ENCODE measurements at regions not wholly inside any gene's neighbourhood (a gene's known extent, or its start where the extent isn't known, plus 50 kb on each side); places are given as distances from the start of the nearest gene placed in this dataset.
"Not testable (repeated sequence)": the region's sequence is repeated elsewhere in the genome, so short reads cannot be mapped to it uniquely, and the experiment has no call there.

DNA sequence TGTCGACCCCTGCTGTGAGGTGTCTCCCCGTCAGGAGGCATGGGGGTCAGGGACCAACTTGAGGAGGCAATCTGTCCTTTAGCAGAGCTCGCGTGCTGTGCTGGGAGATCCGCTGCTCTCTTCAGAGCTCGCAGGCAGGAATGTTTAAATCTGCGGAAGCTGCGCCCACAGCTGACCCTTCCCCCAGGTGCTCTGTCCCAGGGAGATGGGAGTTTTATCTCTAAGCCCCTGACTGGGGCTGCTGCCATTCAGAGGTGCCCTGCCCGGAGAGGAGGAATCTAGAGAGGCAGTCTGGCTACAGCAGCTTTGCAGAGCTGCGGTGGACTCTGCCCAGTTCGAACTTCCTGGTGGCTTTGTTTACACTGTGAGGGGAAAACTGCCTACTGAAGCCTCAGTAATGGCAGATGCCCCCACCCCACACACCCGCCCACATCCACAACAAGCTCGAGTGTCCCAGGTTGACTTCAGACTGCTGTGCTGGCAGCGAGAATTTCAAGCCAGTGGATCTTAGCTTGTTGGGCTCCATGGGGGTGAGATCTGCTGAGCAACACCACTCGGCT lies 133.1 kb downstream of the CENPC start:
- DNase-seq (ENCODE audit: low spot score) = not testable (repeated sequence)

DNA sequence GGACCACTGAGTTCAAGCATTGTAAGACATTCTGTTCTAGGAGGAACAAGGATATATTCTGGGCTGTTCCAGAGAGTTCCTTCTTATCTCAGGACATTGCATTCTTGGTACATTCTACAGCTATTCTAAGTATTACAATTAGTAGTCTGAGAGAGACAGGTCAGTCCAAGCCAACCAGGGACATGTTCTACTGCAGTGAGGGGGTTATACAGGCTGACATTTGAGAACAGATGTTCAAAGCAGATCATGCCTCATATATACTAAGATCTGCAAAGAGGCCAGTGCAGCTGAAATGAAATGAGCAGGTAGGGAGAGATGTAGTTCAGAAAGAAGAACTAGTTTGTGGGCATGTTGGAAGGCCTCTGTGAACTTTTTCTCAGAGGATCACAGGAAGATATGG lies 142.0 kb downstream of the CENPC start:
- no peak for DNase-seq (ENCODE audit: low spot score)

DNA sequence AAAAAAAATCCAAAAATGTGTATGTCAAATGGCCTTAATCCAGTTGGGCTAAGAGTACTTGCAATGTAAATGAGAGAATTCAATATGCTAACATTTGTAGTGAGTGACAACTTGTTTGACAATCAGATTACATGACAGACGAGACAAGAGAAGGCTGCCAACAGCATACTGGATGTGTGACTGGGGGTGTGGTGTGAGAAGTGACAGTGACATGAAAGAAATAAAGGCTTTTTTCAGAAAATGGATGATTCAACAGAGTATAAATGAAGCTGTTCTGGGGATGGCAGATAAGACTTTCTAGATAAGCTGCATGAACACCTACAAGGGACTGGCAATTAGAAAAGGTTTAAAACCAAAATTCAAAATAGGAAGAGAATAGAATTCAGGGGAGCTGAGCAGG lies 143.4 kb downstream of the CENPC start:
- DNase-seq (ENCODE audit: low spot score) = no peak

DNA sequence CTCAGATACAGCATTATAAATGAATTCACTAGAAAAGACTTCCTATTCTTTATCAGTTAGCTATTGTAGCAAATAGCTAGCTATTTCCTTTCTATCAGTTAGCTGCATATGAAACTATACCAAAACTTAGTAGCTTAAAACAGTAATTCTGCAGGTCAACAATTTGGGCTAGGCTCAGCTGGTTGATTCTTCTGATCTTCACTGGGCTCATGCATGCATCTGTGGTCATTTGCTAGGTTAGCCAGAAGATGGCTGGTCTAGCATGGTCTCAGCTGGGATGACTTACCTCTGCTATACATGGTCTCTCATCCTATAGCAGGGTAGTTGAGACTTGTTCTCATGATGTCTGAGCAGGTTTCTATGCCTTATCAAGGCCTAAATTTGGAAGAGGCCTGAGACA lies 147.4 kb downstream of the CENPC start:
- no peak for DNase-seq (ENCODE audit: low spot score)

DNA sequence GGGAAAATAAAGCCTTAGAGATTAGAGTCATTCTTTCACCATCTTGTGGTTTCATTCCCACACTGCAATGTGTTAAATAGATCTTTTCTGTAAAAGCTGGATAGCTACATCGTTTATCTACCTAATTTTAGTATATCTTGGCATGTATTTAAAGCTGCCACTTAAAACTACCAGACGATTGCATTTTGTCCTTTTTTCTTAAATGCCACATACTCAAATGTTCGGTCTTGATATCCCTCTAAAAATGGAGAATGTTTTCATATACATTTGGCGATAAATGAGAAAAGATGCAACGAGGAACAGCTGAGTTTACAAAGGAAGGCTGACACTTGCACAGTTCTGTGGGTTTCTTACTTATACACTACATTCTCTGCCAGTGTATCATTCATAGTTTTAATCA lies 148.3 kb downstream of the CENPC start:
- DNase-seq (ENCODE audit: low spot score) = no peak

DNA sequence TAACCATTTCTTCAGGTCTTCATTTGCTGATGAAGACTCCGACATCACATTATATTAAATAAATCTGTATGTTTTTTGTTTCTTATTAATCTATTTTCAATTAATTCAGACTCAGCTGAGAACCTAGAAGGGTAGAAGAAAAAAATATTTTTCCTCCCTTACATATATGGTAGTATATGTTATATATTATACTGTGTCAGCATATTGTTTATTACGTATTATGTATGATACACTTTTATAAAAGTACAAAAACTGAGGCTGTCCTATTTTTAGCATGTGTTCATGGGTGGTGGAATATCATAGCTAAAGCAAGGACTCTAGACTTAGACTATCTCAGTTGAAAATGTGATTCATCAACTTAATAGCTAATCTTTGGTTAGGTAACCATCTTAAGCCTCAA lies 149.3 kb downstream of the CENPC start:
- no peak for DNase-seq (ENCODE audit: low spot score)

DNA sequence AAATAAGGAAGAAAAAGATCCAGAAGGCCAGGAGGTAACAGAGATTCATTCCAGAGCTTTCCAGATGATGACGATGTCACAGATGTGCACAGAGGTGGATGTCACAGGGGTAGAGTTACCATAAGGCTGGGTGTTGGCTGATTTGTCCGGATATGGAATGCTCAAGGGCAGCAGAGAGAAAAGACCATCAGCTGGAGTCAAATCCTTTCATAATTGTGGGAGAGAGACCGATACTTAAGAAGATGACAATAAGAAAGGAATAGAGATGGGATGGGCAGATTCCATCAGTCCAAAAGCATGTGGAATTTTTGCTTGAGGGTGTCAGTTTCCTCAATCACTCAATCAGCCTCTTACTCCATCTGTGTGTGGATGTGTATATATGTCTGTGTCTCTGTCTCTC lies 150.4 kb downstream of the CENPC start:
- DNase-seq (ENCODE audit: low spot score) = no peak

DNA sequence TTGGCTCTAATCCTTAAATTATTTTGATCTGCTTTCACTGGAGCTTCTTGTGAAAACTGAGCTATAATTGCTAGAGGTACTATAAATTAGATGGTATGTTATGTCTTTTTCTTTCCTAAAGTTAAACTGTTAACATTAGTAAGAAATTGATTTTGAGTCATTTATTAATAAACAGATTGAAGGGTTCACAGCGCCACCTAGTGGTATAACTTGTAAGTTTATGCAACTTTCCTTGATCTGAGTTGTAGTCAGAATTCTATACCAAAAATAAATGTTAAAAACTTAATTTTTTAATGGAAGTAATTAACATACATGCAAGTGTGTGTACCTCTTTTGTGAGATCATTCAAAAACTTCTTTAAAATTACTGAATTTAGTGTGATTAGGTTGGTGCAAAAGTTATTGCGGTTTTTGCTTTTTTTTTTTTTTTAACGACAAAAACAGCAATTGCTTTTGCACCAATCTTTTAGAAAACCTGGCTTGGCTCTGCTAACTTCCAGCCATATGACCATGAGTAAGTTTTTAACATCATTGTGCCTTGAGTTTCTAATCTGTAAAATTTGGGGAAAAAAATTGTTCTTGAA lies 151.5 kb downstream of the CENPC start:
- DNase-seq (ENCODE audit: low spot score) = peak; percentile 38

DNA sequence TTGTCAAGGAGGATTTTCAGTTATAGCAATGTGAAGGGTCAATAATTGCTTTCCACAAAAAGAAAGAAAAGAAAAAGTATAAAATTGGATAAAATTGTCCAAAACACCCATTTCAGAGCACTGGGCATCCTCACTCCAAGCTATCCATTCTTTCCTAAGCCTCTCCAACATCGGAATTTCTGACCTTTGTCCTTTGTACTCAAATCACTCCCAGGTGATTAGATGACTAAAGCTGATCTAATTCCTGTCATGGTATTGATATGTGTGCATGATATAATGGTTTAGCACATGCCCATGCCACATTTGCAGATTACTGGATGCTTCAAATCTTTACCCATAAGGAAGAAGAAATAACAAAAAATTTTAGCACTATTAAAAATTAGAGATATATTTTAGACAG lies 152.3 kb downstream of the CENPC start:
- no peak for DNase-seq (ENCODE audit: low spot score)

DNA sequence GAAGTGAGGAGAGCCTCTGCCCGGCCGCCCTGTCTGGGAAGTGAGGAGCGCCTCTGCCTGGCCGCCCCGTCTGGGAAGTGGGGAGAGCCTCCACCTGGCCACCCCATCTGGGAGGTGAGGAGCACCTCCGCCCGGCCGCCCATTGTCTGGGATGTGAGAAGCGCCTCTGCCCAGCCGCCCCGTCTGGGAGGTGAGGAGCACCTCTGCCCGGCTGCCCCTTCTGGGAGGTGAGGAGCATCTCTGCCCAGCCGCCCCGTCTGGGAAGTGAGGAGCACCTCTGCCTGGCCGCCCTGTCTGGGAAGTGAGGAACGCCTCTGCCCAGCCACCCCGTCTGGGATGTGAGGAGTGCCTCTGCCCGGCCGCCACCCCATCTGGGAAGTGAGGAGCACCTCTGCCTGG lies 163.9 kb downstream of the CENPC start:
- not testable (repeated sequence) for DNase-seq (ENCODE audit: low spot score)

DNA sequence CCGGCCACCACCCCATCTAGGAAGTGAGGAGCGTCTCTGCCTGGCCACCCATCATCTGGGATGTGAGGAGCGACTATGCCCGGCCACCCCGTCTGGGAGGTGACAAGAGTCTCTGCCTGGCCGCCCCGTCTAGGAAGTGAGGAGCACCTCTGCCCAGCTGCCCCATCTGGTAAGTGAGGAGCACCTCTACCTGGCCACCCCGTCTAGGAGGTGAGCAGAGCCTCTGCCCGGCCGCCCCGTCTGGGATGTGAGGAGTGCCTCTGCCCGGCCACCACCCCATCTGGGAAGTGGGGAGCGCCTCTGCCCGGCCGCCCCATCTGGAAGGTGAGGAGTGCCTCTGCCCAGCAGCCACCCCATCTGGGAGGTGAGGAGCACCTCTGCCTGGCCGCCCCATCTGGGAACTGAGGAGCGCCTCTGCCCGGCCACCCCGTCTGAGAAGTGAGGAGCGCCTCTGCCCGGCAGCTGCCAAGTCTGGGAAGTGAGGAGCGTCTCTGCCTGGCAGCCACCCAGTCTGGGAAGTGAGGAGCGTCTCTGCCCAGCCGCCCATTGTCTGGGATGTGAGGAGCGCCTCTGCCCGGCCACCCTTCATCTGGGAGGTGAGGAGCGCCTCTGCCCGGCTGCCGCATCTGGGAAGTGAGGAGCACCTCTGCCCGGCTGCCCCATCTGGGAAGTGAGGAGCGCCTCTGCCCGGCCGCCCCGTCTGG lies 164.4 kb downstream of the CENPC start:
- not testable (repeated sequence) for DNase-seq (ENCODE audit: low spot score)

DNA sequence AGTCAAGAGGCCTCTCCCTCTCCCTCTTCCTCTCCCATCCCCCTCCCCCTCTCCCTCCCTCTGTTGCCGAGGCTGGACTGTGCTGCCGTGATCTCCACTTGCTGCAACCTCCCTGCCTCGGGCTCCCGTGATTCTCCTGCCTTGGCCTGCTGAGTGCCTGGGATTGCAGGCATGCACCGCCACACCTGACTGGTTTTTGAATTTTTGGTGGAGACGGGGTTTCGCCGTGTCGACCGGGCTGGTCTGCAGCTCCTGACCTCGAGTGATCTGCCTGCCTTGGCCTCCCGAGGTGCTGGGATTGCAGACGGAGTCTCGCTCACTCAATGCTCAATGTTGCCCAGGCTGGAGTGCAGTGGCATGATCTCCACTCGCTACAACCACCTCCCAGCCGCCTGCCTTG lies 165.1 kb downstream of the CENPC start:
- no peak for DNase-seq (ENCODE audit: low spot score)

DNA sequence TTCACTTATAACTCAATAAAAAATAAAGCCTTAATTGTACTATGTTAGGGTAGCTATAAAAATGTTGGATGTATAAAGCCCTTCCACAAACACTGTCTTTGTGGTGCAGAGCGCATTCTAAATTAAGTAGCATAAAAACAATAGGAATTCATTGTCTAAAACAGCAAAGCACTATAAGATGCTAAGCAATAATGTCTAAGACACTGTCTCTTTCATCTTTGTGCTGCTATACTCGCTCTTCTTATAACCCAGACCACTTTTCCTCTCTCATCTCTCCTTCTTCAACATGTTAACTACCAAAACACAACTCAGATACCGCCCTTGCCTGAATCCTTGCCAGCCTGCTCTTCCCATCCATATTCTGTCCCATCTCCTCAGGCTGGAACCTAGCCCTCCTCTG lies 170.0 kb downstream of the CENPC start:
- DNase-seq (ENCODE audit: low spot score) = no peak

DNA sequence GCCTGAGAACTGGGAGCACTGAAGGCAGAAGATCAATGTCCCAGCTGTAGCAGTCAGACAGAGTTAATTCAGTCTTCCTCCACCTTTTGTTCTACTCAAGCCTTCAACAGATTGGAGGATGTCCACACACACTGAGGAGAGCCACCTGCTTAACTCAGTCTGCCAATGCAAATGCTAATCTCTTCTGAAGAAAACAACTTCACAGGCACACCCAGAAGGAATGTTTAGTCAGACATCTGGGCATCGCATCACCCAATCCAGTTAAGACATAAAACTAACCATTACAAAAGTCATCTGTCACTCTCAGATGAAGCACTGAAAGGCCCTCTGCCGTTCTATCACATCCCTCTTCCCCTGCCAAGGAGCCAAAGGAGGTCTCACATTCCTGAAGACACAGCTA lies 173.7 kb downstream of the CENPC start:
- no peak for DNase-seq (ENCODE audit: low spot score)

DNA sequence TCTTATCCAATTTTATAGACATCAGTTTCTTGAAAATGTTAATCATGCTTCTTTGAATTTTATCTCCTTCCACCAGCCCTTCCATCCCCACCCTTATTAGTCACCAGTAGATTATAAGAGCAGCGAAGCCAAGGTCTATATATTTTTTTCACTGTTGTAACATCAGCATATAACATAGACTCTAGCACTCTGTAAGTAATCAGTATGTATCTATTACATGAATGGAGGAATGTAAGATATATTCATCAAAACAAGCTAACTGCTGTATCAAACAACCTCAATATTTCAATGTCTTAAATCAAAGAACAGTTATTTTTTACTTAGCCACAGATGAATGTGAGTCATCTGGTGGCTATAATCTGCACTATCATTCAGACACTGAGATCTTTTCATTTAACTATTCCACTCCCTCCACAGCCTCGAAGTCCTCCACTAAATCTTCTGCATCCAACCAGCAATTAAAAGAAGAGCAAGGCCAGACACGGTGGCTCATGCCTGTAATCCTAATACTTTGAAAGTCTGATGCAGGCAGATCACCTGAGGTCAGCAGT lies 178.9 kb downstream of the CENPC start:
- DNase-seq (ENCODE audit: low spot score) = no peak

DNA sequence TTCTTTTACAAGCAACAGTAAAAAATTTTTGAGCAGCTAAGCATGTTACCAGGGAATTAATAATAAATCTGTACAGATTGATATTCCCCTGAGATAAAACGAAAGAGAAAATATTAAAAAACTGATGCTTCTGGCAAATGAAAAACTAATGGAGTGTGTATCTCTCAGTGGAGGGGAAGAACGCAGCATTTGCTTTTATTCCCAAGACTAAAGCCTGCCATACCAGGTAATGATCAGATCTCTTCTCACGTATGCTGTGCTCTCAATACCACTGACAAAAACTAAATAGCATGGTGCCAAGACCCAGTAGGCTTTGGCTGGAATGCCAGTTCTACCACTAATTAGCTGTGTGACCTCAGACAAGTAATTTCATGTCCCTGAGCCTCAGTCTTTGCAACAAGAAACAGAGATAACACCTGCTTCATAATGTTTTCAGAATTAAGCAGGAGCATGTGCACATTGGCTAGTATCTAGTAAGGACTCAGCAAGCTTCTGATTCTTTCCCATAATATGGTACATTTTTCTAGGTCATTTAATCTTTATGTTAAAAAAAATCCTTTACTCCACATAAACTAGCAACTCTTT lies 179.6 kb downstream of the CENPC start:
- no peak for DNase-seq (ENCODE audit: low spot score)

DNA sequence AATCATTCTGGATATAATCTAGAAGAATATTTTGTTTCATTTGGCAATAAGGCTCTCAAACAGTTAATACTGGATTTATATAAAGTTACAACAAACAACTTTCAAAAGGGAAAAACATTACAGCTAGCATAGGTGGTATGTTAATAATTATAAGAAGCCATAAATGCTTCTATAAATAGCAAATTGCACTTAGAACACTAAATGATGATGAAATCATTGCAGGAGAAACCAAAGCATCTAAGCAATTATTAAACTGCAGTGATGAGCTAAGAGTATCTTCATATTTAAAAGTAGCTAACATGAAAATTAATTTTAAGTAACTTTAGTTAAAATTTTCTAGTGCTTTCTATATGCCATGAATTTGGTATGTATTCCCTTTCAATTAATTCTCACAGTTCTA lies 189.5 kb downstream of the CENPC start:
- DNase-seq (ENCODE audit: low spot score) = no peak

DNA sequence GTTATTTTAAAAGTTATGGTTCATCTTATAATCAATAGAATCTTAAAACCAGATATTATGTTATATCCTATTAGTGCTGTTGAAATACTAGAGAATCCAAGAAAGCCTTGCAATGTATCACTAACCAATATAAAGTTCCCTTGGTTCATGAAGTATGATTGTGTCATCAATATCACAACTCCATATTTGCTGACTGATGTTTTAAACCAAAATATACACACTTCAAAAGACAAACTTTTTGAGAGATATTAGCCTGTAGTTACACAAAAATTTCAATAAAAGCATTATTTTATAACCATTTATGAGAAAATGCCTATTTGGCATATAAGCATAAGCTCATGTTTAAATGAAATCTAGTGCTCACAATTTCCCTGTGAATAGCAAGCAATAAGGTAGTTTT lies 198.6 kb downstream of the CENPC start:
- no peak for DNase-seq (ENCODE audit: low spot score)

DNA sequence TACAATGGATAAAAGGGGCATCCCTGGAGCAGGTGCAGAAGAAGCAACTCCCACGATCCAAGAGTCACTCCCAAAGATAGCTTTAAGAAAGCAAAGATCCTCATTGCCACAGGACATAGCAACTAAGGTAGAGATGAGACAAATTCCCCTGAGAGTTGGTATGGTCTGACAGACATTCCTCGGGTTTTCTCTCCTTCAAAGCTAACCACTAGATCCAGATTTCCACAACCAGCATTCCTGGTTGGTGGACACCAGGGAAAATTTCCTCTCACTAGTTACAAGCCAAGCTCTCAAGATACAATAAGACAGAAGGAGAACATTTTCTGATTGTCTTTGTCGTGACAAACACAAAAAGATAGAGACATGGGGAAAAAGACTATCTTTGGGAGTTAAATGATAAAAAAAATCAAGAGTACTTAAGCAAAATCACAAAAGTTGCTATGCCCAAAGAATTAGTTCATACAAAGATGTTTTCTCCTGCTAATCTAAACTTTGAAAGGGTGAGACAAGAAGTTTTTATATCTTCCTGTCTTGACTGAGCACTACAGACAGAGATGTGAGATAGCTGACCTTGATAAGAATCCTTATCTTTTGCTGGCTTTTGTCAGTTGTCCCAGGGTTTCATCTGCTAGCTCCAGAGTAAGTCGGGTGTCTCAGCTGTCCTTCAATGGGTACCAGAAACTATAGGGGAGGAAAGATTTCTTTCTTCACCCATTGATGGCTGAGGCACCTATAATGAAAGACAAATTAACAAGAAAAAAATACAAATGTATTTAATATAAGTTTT lies 200.5 kb downstream of the CENPC start:
- DNase-seq (ENCODE audit: low spot score) = no peak

DNA sequence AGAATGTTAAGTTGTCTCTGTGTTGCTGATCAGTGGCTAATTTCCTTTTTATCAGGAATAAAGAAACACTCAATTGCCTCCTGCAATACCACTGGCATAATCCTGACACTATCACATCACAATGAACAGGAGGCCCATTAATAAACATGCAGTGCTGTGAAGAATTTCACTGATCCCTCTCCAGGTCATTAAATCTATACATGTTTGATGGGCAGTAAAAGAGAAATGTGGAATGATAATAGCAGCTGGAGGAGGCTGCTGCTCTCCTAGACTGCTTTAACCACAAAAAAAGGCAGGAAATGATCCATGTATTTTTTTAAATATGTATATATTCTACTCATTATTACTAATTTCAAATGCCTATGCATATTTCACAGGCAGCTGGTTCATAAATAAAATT lies 202.1 kb downstream of the CENPC start:
- DNase-seq (ENCODE audit: low spot score) = no peak

DNA sequence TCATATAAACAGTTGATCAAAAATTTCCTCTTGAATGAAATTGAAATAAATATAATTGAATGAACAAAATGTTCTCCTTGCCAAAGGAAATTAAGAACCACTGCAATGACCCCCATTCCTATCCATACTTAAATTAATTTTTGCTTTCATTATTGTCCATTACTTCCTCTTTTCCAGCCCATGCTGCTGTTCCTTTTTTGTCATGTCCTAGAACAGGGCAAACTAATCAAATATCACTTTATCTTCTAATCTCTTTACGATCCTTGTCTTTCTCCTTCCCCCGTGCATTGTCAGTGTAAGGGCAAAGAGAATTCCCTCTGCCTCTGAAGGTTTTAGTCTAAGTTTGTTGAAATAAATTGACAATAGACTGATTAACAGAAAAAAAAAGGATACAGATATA lies 203.0 kb downstream of the CENPC start:
- no peak for DNase-seq (ENCODE audit: low spot score)

DNA sequence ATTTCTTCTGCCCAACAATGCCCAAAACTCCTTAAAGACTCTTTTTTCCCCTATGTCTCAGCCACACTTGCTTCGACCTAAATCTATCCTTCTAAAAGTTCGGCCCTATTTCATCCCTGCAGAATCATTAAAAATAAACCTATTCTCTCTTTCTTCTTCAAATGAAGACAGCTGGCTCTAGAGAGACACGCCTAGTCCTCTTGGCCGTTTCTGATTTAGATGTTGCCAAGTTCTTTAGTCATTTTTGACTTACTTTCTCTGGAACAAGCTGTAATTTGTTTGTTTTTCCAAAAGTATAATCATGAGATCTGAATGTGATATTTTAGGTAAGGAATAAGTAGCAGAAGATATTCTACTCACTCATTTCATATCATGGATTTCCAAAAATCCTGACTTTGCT lies 211.6 kb downstream of the CENPC start:
- no peak for DNase-seq (ENCODE audit: low spot score)

Data from activated CD4-positive, alpha-beta T cell treated with anti-CD3 and anti-CD28 coated beads, Interleukin-2, Interleukin-4, amounts not matched to agents 100 ng/mL and 50 ng/mL, durations not matched to agents 16 hours and 8 hours (primary cell).